Caki2 (cell line): ENCODE measurements at regions not wholly inside any gene's neighbourhood (a gene's known extent, or its start where the extent isn't known, plus 50 kb on each side); places are given as distances from the start of the nearest gene placed in this dataset.
"Not testable (repeated sequence)": the region's sequence is repeated elsewhere in the genome, so short reads cannot be mapped to it uniquely, and the experiment has no call there.

ENCODE experiments used
- DNase-seq: peaks from one replicate; pipeline ENCODE4 v3.0.0-alpha.2; 2015; ENCODE audit warnings: low read depth
- in situ Hi-C: cut with HindIII; loops from 2 replicates; pipeline ENCODE4 v1.10.0; 2016; ENCODE audit warnings: low sequenced_read_pairs, low pct_unique_long_range_greater_than_20kb, mixed read lengths

DNA sequence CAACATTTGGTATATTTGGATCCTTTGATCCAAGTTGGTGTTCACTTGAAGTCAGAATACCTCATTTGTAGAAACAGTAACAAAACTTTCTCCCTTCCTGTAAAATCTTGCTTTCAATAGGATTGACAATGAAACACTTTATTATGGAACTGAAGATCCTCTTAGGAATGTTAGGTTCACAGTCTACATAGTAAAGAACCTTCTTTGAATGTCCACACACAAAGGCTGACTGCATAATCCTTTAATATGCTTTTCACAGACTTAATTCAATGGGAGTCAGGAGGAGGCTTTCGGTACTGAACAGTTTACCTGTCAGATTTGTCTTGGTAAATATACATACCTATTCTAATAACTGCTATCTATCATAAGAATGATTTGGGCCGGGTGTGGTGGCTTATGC, 188.5 kb downstream of the SPRY1 start:
- in situ Hi-C loops, result no loop called here
- no peak for DNase-seq

DNA sequence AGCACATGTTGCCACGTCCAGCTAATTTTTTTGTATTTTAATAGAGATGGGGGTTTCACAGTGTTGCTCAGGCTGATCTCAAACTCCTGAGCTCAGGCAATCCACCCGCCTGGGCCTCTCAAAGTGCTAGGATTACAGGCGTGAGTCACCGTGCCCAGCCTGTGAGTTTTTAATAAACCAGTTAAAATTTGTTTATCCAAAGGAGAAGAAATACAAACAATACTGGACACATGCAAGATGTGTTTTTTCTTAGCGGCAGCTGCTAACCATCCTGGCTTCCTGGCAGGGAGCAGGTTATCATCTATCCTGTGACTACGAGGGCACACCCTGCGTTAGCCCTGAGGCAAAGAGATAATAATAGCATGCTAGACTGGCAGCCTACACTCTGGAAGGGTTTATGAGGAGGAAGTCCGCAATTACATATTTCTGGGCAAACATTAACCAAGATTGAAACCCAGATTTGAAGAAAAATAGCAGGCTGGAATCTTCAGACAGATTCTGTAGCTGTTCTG, 191.4 kb downstream of the SPRY1 start:
- in situ Hi-C loops, result no loop called here
- DNase-seq, result peak; percentile 95

DNA sequence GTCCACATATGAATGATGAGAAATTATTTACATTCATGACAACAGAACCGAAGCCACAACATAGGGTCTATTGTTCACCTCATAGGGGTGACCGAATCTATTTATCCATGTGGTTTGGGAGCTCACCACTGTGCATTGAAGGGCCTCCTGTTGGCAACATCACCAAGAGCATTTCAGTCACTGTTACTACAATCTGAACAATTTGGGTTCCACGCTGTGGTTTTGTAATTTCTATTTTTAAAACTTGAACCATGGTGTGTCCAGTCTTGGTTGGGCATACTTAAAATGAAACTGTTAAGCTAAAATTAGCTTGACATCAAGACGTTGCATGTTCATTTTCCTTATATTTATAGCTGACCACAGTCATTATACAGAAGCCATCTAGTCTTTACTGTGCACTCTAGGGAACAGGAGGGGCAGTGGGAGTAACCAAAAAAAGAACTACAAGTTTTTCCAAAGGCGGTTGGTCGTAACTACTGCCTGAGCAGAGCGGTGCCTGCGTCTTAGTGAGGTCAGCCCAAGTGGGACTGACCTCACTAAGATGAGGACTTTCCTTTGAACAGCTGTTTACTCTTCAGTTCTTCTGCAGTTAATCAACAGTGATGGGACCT, 192.1 kb downstream of the SPRY1 start:
- DNase-seq, result no peak
- in situ Hi-C loops, result no loop called here

DNA sequence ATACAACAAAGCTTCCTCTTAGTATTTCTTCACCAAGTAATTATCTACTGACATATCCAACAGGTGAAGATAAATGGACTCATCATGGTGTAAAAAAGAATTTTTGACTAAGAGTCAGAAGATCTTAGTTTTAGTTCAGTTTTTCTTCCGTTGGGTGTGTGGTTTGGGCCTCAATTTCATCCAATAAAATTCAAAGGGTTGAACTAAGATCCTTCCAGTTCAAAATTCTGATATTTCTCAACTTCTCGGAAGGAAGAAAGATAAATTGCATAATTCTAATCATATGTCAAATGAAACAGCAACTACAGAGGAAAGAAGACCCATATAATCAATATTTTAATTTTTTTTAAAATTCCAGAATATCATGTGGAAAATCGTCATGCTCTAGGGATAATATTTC, 192.7 kb downstream of the SPRY1 start:
- in situ Hi-C loops, result no loop called here
- no peak for DNase-seq

DNA sequence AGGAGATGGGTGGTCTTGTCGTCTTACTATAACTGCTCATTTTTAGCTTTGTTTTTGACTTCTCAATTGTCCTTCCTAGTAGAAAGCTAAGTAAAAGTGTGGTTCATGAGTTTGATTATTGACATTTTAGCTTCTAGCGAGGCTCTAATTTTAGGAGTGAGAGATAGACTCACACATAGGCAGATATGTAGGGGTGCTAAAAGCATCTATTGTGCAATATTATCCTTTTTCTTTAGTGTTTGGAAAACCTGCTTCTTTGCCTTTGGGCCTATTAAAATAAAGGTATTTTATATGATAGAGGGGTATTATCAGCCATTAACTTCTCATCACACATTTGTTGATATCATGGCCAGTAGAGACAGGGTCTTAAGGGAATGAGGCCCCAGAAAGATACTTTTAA, 195.3 kb downstream of the SPRY1 start:
- DNase-seq, result no peak
- in situ Hi-C loops, result no loop called here

DNA sequence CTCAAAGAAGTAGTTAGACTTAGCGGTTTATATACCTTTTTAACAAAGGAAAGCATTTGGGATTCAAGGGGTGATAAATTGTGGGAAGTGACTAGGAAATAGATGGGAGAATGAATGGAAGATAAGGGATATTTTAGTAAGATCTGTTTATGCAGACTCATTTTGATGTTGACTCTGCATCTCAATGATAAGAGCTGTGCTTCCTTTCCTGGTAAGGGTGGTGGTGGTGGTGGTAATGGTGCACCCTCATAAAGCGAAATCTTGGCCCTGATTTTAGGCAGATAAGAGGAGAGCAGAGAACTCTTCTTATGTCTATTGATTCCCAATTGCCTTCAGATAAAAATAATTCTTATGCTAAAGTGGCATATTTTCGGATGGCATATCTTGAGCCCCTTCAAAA, 197.1 kb downstream of the SPRY1 start:
- no peak for DNase-seq
- in situ Hi-C loops, result no loop called here

DNA sequence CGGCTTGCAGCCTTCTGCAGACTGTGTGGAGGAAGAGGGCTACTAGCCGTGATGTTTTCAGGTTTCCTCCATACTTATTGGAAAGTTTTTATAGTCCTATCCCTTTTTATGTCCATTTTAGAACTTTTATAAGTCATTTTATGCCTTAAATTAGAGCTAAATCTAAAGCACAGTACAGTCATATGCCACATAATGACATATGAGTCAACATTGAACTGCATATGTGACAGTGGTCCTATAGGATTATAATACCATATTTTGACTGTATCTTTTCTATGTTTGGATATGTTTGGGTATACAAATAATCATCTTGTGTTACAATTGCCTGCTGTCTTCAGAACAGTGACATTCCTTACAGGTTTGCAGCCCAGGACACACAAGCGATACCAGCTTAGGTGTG, 200.2 kb downstream of the SPRY1 start:
- DNase-seq, result no peak
- in situ Hi-C loops, result no loop called here

DNA sequence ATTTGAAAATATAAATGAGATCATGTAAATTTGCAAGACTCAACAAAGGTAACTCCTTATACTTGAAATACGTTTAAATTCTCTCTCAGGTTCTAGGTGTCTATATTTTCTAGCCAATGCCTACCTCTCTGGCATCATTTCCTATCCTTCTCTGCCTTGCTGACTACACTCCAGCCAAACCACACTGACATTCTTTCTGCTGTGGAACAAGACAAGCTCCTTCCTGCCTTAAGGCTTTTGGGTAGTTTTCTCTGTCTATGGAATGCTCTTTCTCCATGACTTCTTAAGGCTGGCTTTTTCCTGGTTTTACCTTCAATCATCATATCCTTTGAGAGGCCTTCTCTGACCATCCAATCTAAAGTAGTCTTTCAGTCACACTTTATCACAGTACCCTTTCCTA, 201.0 kb downstream of the SPRY1 start:
- in situ Hi-C loops, result no loop called here
- no peak for DNase-seq

DNA sequence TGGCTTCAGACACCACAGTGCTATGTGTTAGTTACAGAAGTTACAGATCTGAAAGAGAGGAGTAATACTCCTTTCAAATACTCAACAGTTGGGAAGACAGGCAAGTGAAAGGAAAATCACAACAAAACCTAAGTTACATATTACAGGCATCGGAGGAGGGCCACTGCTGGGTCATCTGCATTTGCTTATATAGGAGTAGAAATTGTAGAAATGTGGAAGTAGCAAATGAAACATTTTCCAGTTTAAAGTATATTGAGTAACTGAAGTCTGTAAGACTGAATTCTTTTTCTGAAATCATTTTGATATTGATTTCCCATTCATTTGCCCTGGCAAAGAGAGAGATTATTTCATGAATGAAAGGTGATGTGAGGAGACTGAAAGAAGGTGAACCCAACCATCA, 201.7 kb downstream of the SPRY1 start:
- in situ Hi-C loops, result no loop called here
- DNase-seq, result no peak

DNA sequence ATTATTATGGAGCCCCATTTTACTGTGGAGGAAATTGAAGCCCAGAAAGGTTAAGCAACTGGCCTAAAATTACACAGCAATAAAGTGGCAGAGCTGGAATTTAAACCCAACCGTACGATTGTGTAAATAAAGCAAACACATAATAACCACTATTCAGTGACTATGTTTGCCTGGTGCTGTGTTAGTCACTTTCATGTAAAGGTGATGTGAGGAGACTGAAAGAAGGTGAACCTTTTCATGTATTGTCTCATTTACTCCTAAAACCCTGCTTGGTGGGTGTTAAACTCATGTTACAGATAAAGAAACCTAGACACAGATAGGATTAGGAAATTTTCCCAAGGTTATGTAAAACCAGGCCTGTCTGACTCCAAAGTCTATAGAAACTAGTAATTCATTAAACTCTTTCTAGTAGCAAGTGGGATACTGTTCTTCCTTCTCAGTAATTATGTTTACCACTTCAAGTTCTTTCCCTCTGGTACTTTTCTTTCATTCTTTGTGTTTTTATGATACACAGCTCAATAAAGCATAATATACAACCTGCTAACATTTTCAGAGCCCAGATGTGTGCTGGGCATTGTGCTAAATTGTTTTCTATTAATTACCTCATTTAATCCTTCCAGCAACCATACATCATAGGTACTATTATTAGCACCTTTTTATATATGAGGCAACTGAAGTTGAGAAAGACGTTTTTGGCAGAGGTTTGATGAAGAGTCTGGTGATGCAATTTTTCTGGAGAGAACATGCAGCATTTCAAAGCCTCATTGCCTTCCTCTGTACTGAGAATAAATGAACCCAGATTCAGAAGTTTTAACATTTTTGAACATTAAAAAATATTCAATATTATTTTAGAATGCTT, 202.7 kb downstream of the SPRY1 start:
- DNase-seq, result no peak
- in situ Hi-C loops, result no loop called here

DNA sequence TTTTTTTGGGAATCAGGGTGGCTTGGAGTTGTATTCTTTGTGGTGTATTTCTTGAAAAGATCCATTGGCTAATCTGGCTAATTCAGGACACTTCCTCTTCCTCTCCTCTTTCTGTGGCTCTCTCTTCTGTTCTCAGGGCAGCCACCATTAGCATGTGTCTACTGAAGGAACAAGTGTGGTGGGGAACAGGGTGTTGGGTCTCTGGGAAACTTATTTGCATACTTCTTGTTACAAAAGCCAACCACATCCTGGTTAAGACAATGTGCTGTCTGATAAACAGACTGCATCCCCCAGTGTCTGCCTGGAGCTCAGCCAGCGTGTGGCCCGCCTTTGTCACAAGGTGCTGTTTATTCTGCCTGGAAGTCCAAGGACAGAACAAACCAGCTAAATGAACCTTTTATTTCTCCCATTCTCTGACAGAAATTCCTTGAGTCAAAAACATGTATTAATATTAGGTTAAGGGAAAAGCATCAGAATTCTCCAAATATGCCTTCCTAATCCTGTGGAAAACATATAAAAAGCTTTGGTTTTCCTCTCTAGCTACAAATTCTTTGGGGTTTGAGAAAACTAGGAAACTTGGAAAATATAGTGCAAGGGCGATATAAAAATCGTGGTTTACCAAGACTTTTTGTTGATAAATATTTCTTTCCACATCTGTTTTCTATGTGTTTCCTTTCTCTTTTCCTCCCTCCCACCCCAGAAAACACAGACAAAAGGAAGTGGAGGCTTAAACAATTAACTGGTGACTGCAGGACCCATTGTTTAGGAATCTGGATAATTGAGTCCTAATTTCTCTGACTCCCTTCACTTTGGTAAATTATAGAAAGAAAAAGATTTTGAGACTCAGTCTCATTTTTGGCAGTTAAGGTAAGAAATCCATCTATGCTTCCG, 203.6 kb downstream of the SPRY1 start:
- in situ Hi-C loops, result no loop called here
- DNase-seq, result peak; percentile 66

DNA sequence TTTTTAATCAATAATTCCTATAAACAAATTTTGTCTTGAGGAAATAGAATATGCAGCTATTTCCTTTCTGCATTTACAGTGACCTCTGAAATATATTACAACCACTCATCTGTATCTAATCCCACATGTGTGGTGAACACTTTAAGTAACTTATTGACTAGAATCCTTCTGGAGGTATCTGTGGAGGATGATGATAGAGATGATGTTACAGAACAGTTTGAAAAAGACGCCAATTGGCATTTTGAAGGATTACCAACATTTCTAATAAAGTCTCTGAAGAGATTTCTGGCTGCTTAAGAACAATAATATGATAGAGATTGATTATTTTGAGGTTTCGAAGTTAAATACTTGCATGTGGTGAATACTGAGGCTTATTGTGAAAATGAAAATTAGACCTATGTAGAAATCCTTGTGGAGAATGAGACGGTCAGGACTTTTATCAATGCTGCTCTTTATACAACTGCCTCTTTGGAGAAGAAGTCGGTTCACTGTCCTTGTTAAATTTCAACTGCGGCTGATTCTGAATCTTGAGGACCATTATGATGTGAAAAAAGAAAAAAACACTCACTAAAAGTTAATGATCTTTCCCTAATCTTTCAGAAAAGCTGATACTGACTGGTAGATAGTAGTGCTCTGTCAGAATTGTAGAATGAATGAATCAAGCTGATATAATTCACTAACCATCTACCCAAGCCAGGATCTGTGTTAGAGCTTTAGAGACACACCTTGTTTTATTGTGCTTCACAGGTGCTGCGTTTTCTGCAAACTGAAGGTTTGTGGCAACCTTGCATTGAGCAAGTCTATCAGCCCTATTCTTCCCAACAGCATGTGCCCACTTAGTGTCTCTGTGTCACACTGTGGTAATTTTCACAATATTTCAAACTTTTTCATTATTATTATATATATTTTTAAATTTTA, 204.7 kb downstream of the SPRY1 start:
- peak; percentile 41 for DNase-seq
- in situ Hi-C loops, result no loop called here

DNA sequence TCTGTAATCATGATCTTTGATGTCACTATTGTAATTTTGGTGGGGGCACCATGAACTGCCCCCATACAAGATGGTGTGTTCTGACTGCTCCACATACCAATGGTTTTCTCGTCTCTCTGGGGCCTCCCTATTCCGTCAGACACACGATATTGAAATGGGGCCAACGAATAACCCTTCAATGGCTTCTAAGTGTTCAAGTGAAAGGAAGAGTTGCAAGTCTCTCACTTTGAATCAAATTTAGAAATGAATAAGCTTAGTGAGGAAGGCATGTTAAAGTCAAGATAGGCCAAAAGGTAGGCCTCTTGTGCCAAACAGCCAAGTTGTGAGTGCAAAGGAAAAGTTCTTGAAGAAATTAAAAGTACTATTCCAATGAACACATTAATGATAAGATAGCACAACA, 205.4 kb downstream of the SPRY1 start:
- in situ Hi-C loops, result no loop called here
- no peak for DNase-seq

DNA sequence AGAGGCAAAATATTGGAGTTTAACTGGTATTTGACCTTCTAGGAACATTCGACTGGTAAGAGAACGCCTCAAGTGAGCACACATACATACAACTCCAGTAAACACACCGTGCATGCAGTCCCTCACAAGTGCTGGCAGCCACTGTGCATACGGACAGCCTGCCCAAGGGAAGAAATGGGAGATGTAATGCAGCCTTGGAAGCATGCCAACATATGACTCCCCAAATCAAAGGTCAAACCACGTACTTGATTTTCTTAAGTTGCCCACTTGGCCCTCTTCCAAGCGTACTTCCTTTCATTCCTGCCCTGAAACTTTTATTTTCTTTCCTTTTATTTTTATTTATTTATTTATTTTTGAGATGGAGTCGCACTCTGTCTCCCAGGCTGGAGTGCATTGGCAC, 206.6 kb downstream of the SPRY1 start:
- in situ Hi-C loops, result no loop called here
- no peak for DNase-seq

DNA sequence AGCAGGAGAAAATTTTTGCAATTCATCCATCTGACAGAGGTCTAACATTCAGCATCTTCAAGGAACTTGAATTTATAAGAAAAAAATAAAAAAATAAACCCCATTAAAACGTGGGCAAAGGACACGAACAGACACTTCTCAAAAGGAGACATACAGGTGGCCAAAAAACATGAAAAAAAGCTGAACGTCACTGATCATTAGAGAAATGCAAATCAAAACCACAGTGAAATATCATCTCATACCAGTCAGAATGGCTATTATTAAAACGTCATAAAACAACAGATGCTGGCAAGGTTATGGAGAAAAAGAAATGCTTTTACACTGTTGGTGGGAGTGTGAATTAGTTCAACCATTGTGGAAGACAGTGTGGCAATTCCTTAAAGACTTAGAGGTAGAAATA, 209.2 kb downstream of the SPRY1 start:
- DNase-seq, in situ Hi-C loops: not testable (repeated sequence)

DNA sequence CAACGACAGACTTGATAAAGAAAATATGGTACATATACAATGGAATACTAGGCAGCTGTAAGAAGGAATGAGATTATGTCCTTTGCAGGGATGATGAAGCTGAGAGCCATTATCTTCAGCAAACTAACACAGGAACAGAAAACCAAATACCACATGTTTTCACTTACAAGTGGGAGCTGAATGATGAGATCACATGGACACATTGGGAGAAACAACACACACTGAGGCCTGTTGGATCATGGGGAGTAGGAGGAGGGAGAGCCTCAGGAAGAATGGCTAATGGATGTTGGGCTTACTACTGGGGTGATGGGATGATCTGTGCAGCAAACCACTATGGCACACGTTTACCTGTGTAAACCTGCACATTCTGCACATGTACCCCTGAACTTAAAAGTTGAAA, 209.7 kb downstream of the SPRY1 start:
- in situ Hi-C loops, result no loop called here
- DNase-seq, result no peak

DNA sequence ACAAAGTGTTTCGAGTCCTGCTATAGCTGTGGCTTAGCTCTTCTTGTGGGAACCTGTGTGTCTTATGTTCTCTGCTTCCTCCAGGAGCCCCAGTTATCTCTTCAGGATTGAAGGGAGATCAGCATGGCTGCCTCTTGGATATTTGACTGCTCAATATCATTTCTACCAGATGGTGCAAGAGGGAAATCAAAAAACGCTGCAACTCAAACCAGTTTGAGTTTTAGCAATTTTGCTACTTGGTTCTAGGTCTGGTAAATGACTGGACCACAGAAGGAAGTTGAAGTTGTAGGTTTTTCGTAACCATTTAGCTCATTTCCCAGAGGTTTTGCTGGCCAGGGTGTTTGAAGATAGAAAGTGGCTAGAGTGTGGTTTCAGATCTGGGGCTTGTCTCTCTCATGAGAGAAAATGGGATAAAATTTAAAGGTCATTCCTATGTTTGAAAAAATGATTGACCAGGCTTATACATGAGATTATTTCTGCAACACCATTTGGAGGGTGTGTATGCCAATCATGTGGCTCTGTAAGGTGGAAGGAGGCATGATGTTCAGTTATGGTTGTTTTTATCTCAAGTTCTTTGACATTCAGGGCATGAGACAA, 210.4 kb downstream of the SPRY1 start:
- in situ Hi-C loops, result no loop called here
- DNase-seq, result no peak

DNA sequence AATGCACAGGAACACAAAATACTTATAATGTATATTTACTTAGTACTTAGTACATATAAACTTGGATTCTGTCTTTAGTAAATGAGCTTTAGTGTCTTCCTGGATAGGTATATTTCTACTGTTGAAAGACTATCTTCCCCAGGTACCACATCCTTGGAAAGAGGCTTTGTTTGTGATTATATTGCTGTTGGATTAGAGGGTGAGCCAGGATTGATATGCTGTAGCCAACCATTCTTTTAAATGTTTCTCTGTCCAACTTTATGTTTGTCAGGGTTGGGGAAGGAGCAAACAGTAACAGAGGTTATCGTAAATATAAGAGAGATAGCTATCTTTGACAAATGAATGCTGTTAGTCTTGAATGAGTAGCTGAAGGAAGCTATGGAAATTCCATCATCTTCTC, 213.2 kb downstream of the SPRY1 start:
- in situ Hi-C loops, result no loop called here
- no peak for DNase-seq
